PC-3 (cell line): ENCODE measurements at regions not wholly inside any gene's neighbourhood (a gene's known extent, or its start where the extent isn't known, plus 50 kb on each side); places are given as distances from the start of the nearest gene placed in this dataset.

Source experiments
- CTCF ChIP-seq: fragments of 300-600 bp; sonication (generic); conservative IDR thresholded peaks from 2 replicates; pipeline ENCODE4 v1.5.1; 2017; ENCODE audit warnings: antibody characterized with exemption, low read depth, mild to moderate bottlenecking, low read length
- EZH2 ChIP-seq: fragments of 300-600 bp; sonication (generic); IDR thresholded peaks from one replicate; pipeline ENCODE4 v1.6.1; 2017; ENCODE audit warnings: antibody characterized with exemption, mild to moderate bottlenecking, low read length; ENCODE audit not compliant: unreplicated experiment

GRCh38 chr18:78232196-78232595 is 747.4 kb upstream of the SALL3 start:
- no peak for TF ChIP-seq CTCF
- TF ChIP-seq EZH2 = no peak
